ENCODE measurements at regions not wholly inside any gene's neighbourhood (a gene's known extent, or its start where the extent isn't known, plus 50 kb on each side); places are given as distances from the start of the nearest gene placed in this dataset.

- H3K79me2 ChIP-seq (ENCODE audit: control insufficient read depth, insufficient read depth, low read length): no peaks in the 10 kb centered on the region
- BruUV-seq (replicated peaks): no TSS peak
- POLR2A ChIA-PET: no interaction called here
- TF ChIP-seq, protein P1, sequence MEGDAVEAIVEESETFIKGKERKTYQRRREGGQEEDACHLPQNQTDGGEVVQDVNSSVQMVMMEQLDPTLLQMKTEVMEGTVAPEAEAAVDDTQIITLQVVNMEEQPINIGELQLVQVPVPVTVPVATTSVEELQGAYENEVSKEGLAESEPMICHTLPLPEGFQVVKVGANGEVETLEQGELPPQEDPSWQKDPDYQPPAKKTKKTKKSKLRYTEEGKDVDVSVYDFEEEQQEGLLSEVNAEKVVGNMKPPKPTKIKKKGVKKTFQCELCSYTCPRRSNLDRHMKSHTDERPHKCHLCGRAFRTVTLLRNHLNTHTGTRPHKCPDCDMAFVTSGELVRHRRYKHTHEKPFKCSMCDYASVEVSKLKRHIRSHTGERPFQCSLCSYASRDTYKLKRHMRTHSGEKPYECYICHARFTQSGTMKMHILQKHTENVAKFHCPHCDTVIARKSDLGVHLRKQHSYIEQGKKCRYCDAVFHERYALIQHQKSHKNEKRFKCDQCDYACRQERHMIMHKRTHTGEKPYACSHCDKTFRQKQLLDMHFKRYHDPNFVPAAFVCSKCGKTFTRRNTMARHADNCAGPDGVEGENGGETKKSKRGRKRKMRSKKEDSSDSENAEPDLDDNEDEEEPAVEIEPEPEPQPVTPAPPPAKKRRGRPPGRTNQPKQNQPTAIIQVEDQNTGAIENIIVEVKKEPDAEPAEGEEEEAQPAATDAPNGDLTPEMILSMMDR (IDR thresholded peaks at IDR 0.05; ENCODE audit: extremely low read depth in 1 of 2, insufficient read depth in 1 of 2, low read depth in 1 of 2, low read length in 2 of 2): no peak
- no peak for TF ChIP-seq POLR2A (IDR thresholded peaks at IDR 0.05; ENCODE audit: low read depth, low read length)
- TF ChIP-seq MYC (IDR thresholded peaks at IDR 0.05; ENCODE audit: low read depth, low read length): no peak
- TF ChIP-seq EZH2 (IDR thresholded peaks at IDR 0.05; ENCODE audit: borderline replicate concordance, low read depth, low read length, severe bottlenecking): no peak
- TF ChIP-seq FOS (IDR thresholded peaks at IDR 0.05; ENCODE audit: borderline replicate concordance, insufficient read depth, low read length): no peak
- TF ChIP-seq, protein P2, sequence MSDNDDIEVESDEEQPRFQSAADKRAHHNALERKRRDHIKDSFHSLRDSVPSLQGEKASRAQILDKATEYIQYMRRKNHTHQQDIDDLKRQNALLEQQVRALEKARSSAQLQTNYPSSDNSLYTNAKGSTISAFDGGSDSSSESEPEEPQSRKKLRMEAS (IDR thresholded peaks at IDR 0.05; ENCODE audit: insufficient read depth, insufficient read length): no peak
- TF ChIP-seq JUN (IDR thresholded peaks at IDR 0.05; ENCODE audit: borderline replicate concordance, insufficient read depth, insufficient read length, low read depth): no peak
- no peak for TF ChIP-seq GATA2 (IDR thresholded peaks at IDR 0.05; ENCODE audit: insufficient read depth, insufficient read length, low read depth, low read length)
- no peak for TF ChIP-seq POLR2AphosphoS5 (IDR thresholded peaks at IDR 0.05; ENCODE audit: insufficient read depth, low read depth, low read length)
- intact Hi-C loops (cut with micrococcal nuclease) (no loop called here), dilution Hi-C loops (cut with MboI; ENCODE audit: extremely low pct_ligation_motif_present, low sequenced_read_pairs) (no loop called here)
- no peak for FAIRE-seq
- CTCF ChIA-PET: interaction anchor here (0.8 to 1.7 kb wide), 4 partner anchors 9 to 16 kb away, joined by 3 to 4 read pairs (median 3); no protein-coding TSS in a partner anchor
- DNase-seq (ENCODE audit: low read depth, low spot score): no peak
- H3K4me1 ChIP-seq (ENCODE audit: control insufficient read depth, extremely low read depth, insufficient read depth, low read length): peaks cover 6% of the 10 kb centered on the region
- no peak overlapping the region for H3K4me2 ChIP-seq (ENCODE audit: insufficient read depth, low read length)
- H3K9me3 ChIP-seq (replicated peaks; ENCODE audit: control insufficient read depth, insufficient read depth, low read length): no peaks in the 10 kb centered on the region
- H3K9me1 ChIP-seq (replicated peaks; ENCODE audit: control insufficient read depth, extremely low read depth, insufficient read depth, low read length): no peaks in the 10 kb centered on the region
- H3K4me3 ChIP-seq (replicated peaks in 1 of 3; ENCODE audit: insufficient read depth in 1 of 3, low read depth in 1 of 3, low read length in 3 of 3): no peak overlapping the region
- no peak overlapping the region for H3K27ac ChIP-seq (ENCODE audit: insufficient read depth, low read depth, low read length)
- no peaks in the 10 kb centered on the region for H3K36me3 ChIP-seq (ENCODE audit: control insufficient read depth in 2 of 2, extremely low read depth in 1 of 2, insufficient read depth in 2 of 2, low read length in 2 of 2)
- H4K20me1 ChIP-seq (replicated peaks; ENCODE audit: control insufficient read depth, extremely low read depth, insufficient read depth, low read length): no peaks in the 10 kb centered on the region
- H3K27me3 ChIP-seq (ENCODE audit: control insufficient read depth in 2 of 2, insufficient read depth in 2 of 2, low read length in 2 of 2): peaks cover 0 to 4% of the 10 kb centered on the region in 2 experiments
- no peak overlapping the region for H3K9ac ChIP-seq (replicated peaks; ENCODE audit: extremely low read depth, insufficient read depth, low read length)
- H2AFZ ChIP-seq (ENCODE audit: low read depth, low read length): no peak overlapping the region
These were observed 192.7 kb downstream of the RNF144B start for GRCh38 chr6:18579869-18580268.

Data from endothelial cell of umbilical vein (primary cell).